HL-60 (cell line): ENCODE measurements at regions not wholly inside any gene's neighbourhood (a gene's known extent, or its start where the extent isn't known, plus 50 kb on each side); places are given as distances from the start of the nearest gene placed in this dataset.

Experiments
- CTCF ChIP-seq: IDR thresholded peaks from one replicate; pipeline ENCODE4 v1.5.1; 2011; ENCODE audit warnings: low read length, control low read depth, inconsistent platforms; ENCODE audit not compliant: insufficient read depth
- POLR2AphosphoS5 ChIP-seq: IDR thresholded peaks from 2 replicates; pipeline ENCODE4 v1.6.1; 2012; ENCODE audit warnings: low read depth
- REST ChIP-seq: IDR thresholded peaks from 2 replicates; pipeline ENCODE4 v1.6.1; 2012; ENCODE audit warnings: low read depth; ENCODE audit not compliant: insufficient replicate concordance

GRCh38 chr4:63906660-63907183 lies 502.5 kb downstream of the TECRL start:
- TF ChIP-seq CTCF (no peak), REST (no peak), POLR2AphosphoS5 (no peak)
